ENCODE measurements at regions not wholly inside any gene's neighbourhood (a gene's known extent, or its start where the extent isn't known, plus 50 kb on each side); places are given as distances from the start of the nearest gene placed in this dataset.
A peak's percentile ranks its signal among the peaks of the same experiment; 100 is the strongest.
"Not testable (repeated sequence)": the region's sequence is repeated elsewhere in the genome, so short reads cannot be mapped to it uniquely, and the experiment has no call there.

GRCh38 chr22:22380098-22381030, 128.2 kb downstream of the ZNF280B start:
- in situ Hi-C loops (cut with HindIII; ENCODE audit: low sequenced_read_pairs) = no loop called here

DNA sequence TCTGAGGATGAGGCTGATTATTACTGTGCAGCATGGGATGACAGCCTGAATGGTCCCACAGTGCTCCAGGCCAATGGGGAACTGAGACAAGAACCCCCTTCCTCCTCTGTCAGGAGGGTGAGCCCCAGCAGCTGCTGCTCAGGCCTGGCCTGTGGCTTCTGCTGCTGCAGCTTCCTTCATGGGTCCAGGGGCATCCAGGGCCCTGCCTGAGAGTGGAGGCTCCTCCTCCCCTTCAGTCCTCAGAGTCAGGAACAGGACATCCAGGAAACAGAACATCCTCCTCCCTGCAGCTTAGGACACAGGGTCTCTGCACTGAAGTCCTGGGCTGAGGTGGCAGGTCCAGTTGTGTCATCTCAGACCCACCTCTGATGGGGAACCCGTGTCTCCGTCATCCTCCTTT, 127.2 kb downstream of the ZNF280B start:
- H3K4me3 ChIP-seq (ENCODE audit: low read depth, low read length); in situ Hi-C loops (cut with HindIII; ENCODE audit: low sequenced_read_pairs); DNase-seq (ENCODE audit: low read depth, low spot score): not testable (repeated sequence)

More at GRCh38 chr22:22380098-22381030, 128.2 kb downstream of the ZNF280B start:
- DNase-seq (ENCODE audit: low read depth, low spot score) = no peak
- H3K4me3 ChIP-seq (ENCODE audit: low read depth, low read length) = no peak overlapping the region
- TF ChIP-seq CTCF (IDR thresholded peaks at IDR 0.05; ENCODE audit: low read depth, low read length) = peak; percentile 16

DNA sequence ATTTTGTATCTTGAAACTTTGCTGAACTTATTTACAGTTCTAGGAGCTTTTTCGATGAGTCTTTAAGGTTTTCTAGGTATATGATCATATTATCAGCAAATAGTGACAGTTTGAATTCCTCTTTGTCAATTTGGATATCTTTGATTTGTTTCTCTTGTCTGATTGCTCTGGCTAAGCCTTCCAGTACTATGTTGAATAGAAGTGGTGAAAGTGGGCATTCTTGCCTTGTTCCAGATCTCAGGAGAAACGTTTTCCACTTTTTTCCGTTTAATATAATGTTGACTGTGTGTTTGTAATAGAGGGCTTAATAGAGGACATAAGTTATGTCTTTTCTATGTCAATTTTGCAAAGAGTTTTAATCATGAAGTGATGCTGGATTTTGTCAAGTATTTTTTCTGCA, 124.3 kb downstream of the ZNF280B start:
- DNase-seq (ENCODE audit: low read depth, low spot score) = no peak
- no peak for TF ChIP-seq CTCF (IDR thresholded peaks at IDR 0.05; ENCODE audit: low read depth, low read length)
- H3K4me3 ChIP-seq (ENCODE audit: low read depth, low read length) = no peak overlapping the region
- in situ Hi-C loops (cut with HindIII; ENCODE audit: low sequenced_read_pairs) = no loop called here

DNA sequence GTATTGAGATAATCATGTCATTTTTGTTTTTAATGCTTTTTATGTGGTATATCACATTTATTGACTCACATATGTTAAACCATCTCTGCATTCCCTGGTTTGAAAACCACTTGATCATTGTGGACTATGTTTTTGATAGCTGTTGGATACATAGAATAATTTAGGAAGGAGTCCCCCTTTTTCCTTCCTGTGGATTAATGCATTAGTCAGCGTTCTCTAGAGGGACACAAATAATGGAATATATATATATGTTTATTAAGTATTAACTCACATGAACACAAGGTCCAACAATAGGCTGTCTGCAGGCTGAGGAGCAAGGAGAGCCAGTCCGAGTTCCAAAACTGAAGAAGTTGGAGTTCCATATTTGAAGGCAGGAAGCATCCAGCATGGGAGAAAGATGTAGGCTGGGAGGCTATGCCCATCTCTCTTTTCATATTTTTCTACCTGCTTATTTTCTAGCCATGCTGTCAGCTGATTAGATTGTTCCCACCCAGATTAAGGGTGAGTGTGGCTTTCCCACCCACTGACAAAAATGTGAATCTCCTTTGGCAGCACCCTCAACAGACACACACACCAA, 123.8 kb downstream of the ZNF280B start:
- no peak for DNase-seq (ENCODE audit: low read depth, low spot score)
- in situ Hi-C loops (cut with HindIII; ENCODE audit: low sequenced_read_pairs) = no loop called here

GRCh38 chr22:22386602-22387385, 121.7 kb downstream of the ZNF280B start:
- TF ChIP-seq CTCF (IDR thresholded peaks at IDR 0.05; ENCODE audit: low read depth, low read length) = no peak
- no peak overlapping the region for H3K4me3 ChIP-seq (ENCODE audit: low read depth, low read length)
- no peak for DNase-seq (ENCODE audit: low read depth, low spot score)
- in situ Hi-C loops (cut with HindIII; ENCODE audit: low sequenced_read_pairs) = no loop called here

More for the DNA sequence above, 123.8 kb downstream of the ZNF280B start:
- no peak overlapping the region for H3K4me3 ChIP-seq (ENCODE audit: low read depth, low read length)
- no peak for TF ChIP-seq CTCF (IDR thresholded peaks at IDR 0.05; ENCODE audit: low read depth, low read length)

DNA sequence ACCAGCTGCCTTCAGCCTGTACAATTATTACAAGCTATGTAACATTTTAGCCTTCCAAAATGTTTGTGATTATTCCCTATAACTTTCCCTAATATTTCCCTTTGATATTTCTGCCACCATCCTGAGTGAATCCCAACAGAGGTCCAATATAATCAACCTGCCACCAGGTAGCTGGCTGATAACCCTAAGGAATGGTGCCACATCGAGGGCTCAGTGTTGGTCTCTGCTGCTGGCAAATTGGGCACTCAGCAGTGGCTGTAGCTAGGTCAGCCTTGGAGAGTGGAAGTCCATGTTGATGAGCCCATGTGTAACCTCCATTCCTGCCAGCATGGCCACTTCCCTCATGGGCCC, 121.2 kb downstream of the ZNF280B start:
- in situ Hi-C loops (cut with HindIII; ENCODE audit: low sequenced_read_pairs) = no loop called here
- no peak overlapping the region for H3K4me3 ChIP-seq (ENCODE audit: low read depth, low read length)
- no peak for DNase-seq (ENCODE audit: low read depth, low spot score)
- no peak for TF ChIP-seq CTCF (IDR thresholded peaks at IDR 0.05; ENCODE audit: low read depth, low read length)
